ENCODE measurements at regions not wholly inside any gene's neighbourhood (a gene's known extent, or its start where the extent isn't known, plus 50 kb on each side); places are given as distances from the start of the nearest gene placed in this dataset.

DNA sequence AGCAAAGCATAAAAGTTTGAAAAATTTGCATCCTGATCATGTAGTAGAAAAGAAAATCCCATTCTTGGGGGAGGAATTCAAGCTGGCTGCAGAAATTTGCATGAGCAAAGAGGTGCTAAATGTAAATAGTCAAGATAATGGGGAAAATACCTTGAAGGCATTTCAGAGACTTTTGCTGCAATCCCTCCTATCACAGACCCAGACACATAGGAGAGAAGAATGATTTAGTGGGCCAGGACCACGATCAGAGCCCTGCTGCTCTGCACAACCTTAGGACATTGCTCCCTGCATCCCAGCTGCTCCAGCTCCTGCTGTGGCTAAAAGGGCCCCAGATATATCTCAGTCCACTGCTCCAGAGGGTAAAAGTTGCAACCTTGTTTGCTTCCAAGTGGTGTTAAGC lies 1439.7 kb upstream of the AGA start:
- Histone ChIP-seq H3K9me3 (ENCODE audit: control insufficient read depth, low read length) (no peaks in the 10 kb centered on the region), H3K27me3 (ENCODE audit: control insufficient read depth, insufficient read depth) (no peaks in the 10 kb centered on the region), H3K27ac (ENCODE audit: low read length) (no peak overlapping the region), H3K4me1 (ENCODE audit: control insufficient read depth, insufficient read depth, low read length) (no peaks in the 10 kb centered on the region), H3K4me3 (ENCODE audit: low read length) (no peak overlapping the region)
- ATAC-seq (no peak), DNase-seq (no peak)
- intact Hi-C loops (cut with DNase I) = no loop called here
- WGBS = 52% methylated on average over 1 of the region's 1 CpG

DNA sequence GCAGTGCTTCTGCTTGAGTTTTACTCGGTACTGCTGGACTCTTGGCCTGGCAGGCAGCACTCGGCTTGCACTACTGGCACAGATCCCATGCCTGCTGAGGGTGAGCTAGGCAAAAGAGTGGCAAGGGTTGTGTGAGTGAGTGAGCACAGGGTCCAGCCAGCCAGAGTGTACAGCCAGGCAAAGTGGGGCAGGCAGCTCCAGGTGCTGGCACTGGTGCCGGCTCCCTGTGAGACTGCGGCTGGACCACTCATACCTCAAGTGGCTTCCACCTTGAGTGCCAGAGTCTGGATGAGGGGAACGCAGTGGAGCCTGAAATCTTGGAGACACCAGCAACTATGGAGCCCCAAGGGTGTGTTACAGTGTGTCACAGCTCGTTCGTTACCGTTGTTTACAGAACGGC lies 1451.9 kb upstream of the AGA start:
- no peaks in the 10 kb centered on the region for H3K4me1 ChIP-seq (ENCODE audit: control insufficient read depth, insufficient read depth, low read length)
- H3K27ac ChIP-seq (ENCODE audit: low read length) = no peak overlapping the region
- ATAC-seq (peak in 1 of 2 donors; percentile 19), DNase-seq (no peak)
- H3K4me3 ChIP-seq (ENCODE audit: low read length) = no peak overlapping the region
- intact Hi-C loops (cut with DNase I) = no loop called here
- no peaks in the 10 kb centered on the region for H3K27me3 ChIP-seq (ENCODE audit: control insufficient read depth, insufficient read depth)
- 87% methylated on average over 9 of the region's 9 CpGs for WGBS
- H3K9me3 ChIP-seq (ENCODE audit: control insufficient read depth, low read length) = no peaks in the 10 kb centered on the region

GRCh38 chr4:178899084-178899483 lies 1456.8 kb upstream of the AGA start:
- Histone ChIP-seq H3K4me1 (ENCODE audit: control insufficient read depth, insufficient read depth, low read length) (no peaks in the 10 kb centered on the region), H3K9me3 (ENCODE audit: control insufficient read depth, low read length) (no peaks in the 10 kb centered on the region), H3K27ac (ENCODE audit: low read length) (no peak overlapping the region), H3K4me3 (ENCODE audit: low read length) (no peak overlapping the region), H3K27me3 (ENCODE audit: control insufficient read depth, insufficient read depth) (no peaks in the 10 kb centered on the region)
- 82% methylated on average over 2 of the region's 2 CpGs for WGBS
- DNase-seq = no peak
- intact Hi-C loops (cut with DNase I) = no loop called here
- no peak for ATAC-seq

DNA sequence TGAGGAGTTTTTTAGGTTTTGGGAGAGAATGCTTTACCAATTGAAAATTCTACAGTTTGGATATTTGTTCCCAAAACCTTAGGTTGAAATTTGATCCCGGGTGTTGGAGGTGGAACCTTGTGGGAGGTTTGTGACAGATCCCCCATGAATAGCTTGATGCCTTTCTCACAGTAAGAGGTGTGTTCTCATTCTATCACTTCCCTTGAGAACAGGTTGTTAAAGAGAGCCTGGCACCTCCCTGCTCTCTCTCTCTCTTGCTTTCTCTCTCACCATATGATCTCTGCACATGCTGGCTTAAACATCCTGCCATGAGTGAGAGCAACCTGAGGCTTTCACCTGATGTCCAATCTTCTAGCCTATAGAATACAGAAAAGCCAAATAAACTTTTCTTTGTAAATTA lies 1475.5 kb upstream of the AGA start:
- intact Hi-C loops (cut with DNase I) = no loop called here
- H3K4me1 ChIP-seq (ENCODE audit: control insufficient read depth, insufficient read depth, low read length) = no peaks in the 10 kb centered on the region
- H3K27me3 ChIP-seq (ENCODE audit: control insufficient read depth, insufficient read depth) = no peaks in the 10 kb centered on the region
- no peak overlapping the region for H3K4me3 ChIP-seq (ENCODE audit: low read length)
- H3K27ac ChIP-seq (ENCODE audit: low read length) = no peak overlapping the region
- WGBS = 18% methylated on average over 1 of the region's 1 CpG
- DNase-seq = no peak
- H3K9me3 ChIP-seq (ENCODE audit: control insufficient read depth, low read length) = no peaks in the 10 kb centered on the region
- no peak for ATAC-seq

GRCh38 chr4:178937130-178937529 lies 1494.9 kb upstream of the AGA start:
- WGBS = 50% methylated on average over 1 of the region's 1 CpG
- ATAC-seq = no peak
- Histone ChIP-seq H3K9me3 (ENCODE audit: control insufficient read depth, low read length) (no peaks in the 10 kb centered on the region), H3K27ac (ENCODE audit: low read length) (no peak overlapping the region), H3K27me3 (ENCODE audit: control insufficient read depth, insufficient read depth) (no peaks in the 10 kb centered on the region), H3K4me1 (ENCODE audit: control insufficient read depth, insufficient read depth, low read length) (no peaks in the 10 kb centered on the region), H3K4me3 (ENCODE audit: low read length) (no peak overlapping the region)
- no peak for DNase-seq
- intact Hi-C loops (cut with DNase I) = no loop called here

DNA sequence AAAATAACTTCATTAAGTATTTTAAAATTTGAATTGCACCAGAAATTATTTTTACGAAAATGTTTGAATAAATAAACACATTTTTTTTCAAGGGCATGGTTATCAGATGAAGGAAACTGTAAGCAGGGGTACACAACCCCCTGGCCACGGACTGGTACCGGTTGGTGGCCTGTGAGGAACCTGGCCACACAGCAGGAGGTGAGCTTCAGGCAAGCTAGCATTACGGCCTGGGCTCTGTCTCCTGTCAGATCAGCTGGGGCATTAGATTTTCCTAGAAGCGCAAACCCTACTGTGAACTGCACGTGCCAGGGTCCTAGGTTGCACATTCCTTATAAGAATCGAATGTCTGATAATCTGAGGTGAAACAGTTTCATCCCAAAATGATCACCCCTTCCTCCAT lies 1499.7 kb upstream of the AGA start:
- no peaks in the 10 kb centered on the region for H3K4me1 ChIP-seq (ENCODE audit: control insufficient read depth, insufficient read depth, low read length)
- ATAC-seq (no peak), DNase-seq (no peak)
- 49% methylated on average over 7 of the region's 7 CpGs for WGBS
- no peaks in the 10 kb centered on the region for H3K27me3 ChIP-seq (ENCODE audit: control insufficient read depth, insufficient read depth)
- no peak overlapping the region for H3K4me3 ChIP-seq (ENCODE audit: low read length)
- no peak overlapping the region for H3K27ac ChIP-seq (ENCODE audit: low read length)
- H3K9me3 ChIP-seq (ENCODE audit: control insufficient read depth, low read length) = no peaks in the 10 kb centered on the region
- intact Hi-C loops (cut with DNase I) = no loop called here

DNA sequence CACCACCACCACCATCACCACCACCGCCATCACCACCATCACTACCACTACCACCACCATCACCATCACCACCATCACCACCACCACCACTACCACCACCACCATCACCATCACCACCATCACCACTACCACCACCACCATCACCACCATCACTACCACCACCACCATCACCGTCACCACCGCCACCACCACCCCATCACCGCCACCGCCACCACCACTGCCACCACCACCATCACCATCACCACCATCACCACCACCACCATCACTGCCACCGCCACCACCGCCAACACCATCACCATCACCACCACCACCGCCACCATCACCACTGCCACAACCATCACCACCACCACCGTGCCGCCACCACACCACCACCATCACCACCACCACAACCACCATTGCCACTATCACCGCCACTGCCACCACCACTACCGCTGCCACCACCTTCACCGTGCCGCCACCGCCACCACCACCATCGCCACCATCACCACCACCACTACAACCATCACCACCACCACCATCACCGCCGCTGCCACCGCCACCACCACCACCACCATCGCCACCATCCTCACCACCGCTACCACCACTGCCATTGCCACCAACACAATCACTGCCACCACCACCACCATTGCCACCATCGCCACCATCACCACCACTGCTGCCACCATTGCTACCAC lies 1511.3 kb upstream of the AGA start:
- DNase-seq (peak in 1 of 3 donors; percentile 35), ATAC-seq (no peak)
- intact Hi-C loops (cut with DNase I) = no loop called here
- Histone ChIP-seq H3K27me3 (ENCODE audit: control insufficient read depth, insufficient read depth) (no peaks in the 10 kb centered on the region), H3K9me3 (ENCODE audit: control insufficient read depth, low read length) (no peaks in the 10 kb centered on the region), H3K4me3 (ENCODE audit: low read length) (no peak overlapping the region), H3K4me1 (ENCODE audit: control insufficient read depth, insufficient read depth, low read length) (no peaks in the 10 kb centered on the region), H3K27ac (ENCODE audit: low read length) (no peak overlapping the region)
- WGBS = 91% methylated on average over 22 of the region's 22 CpGs

- Histone ChIP-seq H3K4me3 (ENCODE audit: low read length) (no peak overlapping the region), H3K4me1 (ENCODE audit: control insufficient read depth, insufficient read depth, low read length) (no peaks in the 10 kb centered on the region), H3K27ac (ENCODE audit: low read length) (no peak overlapping the region), H3K9me3 (ENCODE audit: control insufficient read depth, low read length) (no peaks in the 10 kb centered on the region), H3K27me3 (ENCODE audit: control insufficient read depth, insufficient read depth) (no peaks in the 10 kb centered on the region)
- DNase-seq (no peak), ATAC-seq (no peak)
- intact Hi-C loops (cut with DNase I) = no loop called here
Measured at GRCh38 chr4:178955614-178956013, 1513.4 kb upstream of the AGA start.

DNA sequence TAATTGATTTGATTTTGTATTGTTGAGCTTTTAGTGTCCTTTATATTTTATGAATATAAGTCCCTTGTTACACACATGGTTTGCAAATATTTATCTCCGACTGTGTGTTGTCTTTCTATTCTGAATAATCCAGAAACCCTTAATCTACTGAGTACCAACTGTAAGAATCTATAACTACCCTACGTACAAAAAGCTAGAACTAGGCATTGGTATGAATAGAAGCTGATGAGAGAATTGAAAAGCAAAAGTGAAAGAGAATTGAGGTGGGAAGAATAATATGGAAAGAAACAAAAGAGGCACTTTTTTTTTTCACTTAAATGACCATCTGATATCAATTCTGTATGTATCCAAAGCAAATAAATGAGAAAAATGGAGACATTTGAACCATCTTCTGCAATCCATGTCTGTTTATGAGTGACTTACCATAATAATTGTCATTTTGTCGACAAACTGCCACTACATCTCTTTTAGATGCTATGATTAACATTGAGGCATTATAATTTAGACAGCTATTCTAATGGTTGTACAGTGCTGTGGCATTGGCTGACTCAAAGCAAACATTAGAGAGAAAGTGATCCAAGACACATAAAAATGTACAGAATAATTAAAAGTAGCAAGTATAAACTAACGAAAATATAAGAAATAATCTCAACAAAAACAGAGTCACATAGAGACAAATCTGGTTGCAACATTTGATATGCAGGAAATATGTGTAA lies 1516.6 kb upstream of the AGA start:
- no peak overlapping the region for H3K27ac ChIP-seq (ENCODE audit: low read length)
- intact Hi-C loops (cut with DNase I) = no loop called here
- no peaks in the 10 kb centered on the region for H3K9me3 ChIP-seq (ENCODE audit: control insufficient read depth, low read length)
- ATAC-seq = no peak
- no peaks in the 10 kb centered on the region for H3K4me1 ChIP-seq (ENCODE audit: control insufficient read depth, insufficient read depth, low read length)
- 70% methylated on average over 4 of the region's 4 CpGs for WGBS
- no peaks in the 10 kb centered on the region for H3K27me3 ChIP-seq (ENCODE audit: control insufficient read depth, insufficient read depth)
- no peak for DNase-seq
- no peak overlapping the region for H3K4me3 ChIP-seq (ENCODE audit: low read length)

DNA sequence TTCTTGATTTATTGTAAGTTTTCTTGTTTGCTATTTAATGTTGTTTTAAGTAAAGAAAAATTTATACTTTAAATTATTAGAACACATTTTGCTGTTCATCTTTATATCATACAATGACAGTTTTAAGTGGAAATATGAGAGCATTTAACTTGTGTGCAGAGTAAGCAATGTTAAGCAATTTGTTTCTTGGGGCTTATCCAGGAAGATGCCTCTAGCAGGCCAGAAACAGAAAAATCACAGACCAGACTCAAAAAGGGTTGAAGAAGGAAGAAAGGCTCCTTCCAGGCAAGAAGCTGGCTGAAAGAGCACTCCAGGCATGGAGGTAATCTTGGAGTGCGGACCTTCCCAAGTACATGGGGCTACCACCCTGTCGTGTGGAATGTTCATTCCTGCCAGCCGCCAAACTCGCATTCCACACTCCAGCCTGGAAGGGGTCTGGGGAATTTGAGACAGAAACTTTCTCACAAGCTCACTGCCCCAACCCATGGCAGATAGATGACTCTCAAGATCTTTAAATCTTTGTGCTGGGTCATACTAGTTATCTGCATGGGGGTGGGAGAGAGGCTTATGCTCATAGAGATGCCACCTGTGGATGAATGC lies 1521.3 kb upstream of the AGA start:
- no peaks in the 10 kb centered on the region for H3K4me1 ChIP-seq (ENCODE audit: control insufficient read depth, insufficient read depth, low read length)
- intact Hi-C loops (cut with DNase I) = no loop called here
- H3K27ac ChIP-seq (ENCODE audit: low read length) = no peak overlapping the region
- H3K4me3 ChIP-seq (ENCODE audit: low read length) = no peak overlapping the region
- H3K9me3 ChIP-seq (ENCODE audit: control insufficient read depth, low read length) = no peaks in the 10 kb centered on the region
- DNase-seq (peak in 1 of 3 donors; percentile 26), ATAC-seq (no peak)
- 59% methylated on average over 4 of the region's 4 CpGs for WGBS
- H3K27me3 ChIP-seq (ENCODE audit: control insufficient read depth, insufficient read depth) = no peaks in the 10 kb centered on the region

DNA sequence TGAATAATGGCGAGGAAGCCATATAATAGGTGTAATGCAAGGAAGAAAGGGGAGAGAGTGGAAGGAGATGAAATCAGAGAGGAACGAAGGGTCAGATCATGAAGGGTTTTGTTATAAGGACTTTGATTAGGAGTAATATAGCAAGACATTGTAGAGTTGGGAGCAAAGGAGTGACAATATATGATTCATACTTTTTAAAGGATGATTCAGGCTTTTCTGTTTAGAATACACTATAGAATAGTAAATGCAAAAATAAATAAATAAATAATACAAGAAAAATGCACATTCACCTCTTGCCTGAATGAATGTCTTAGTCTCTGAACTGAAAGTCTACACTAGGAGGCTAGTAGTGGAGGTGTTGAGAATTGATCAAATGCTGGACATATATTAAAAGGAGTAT lies 1524.4 kb upstream of the AGA start:
- ATAC-seq = no peak
- DNase-seq = no peak
- H3K9me3 ChIP-seq (ENCODE audit: control insufficient read depth, low read length) = no peaks in the 10 kb centered on the region
- 77% methylated on average over 2 of the region's 2 CpGs for WGBS
- no peaks in the 10 kb centered on the region for H3K27me3 ChIP-seq (ENCODE audit: control insufficient read depth, insufficient read depth)
- no peak overlapping the region for H3K27ac ChIP-seq (ENCODE audit: low read length)
- H3K4me1 ChIP-seq (ENCODE audit: control insufficient read depth, insufficient read depth, low read length) = no peaks in the 10 kb centered on the region
- H3K4me3 ChIP-seq (ENCODE audit: low read length) = no peak overlapping the region
- intact Hi-C loops (cut with DNase I) = no loop called here
